Panc1 (cell line): ENCODE measurements at regions not wholly inside any gene's neighbourhood (a gene's known extent, or its start where the extent isn't known, plus 50 kb on each side); places are given as distances from the start of the nearest gene placed in this dataset.

Experiments
- ATAC-seq: fragments of 200-7000 bp; cut with Tn5 transposase; 2 replicates; pipeline ENCODE4 v1.9.1; 2020; ENCODE audit warnings: mild to moderate bottlenecking, moderate library complexity
- BruUV-seq: library from RNA; stranded (reverse); fragments of 400-500 nt; replicated peaks from 2 replicates; lab custom pipeline; 2021; lab: Mats Ljungman, UMichigan
- CTCF ChIA-PET: fragments of 300-600 bp; sonication (Branson Sonifier 250); formaldehyde crosslinking; loops from one replicate; lab custom pipeline; 2022; ENCODE audit warnings: antibody characterized with exemption; lab: Charles Lee
- POLR2A ChIA-PET: fragments of 300-600 bp; sonication (Branson Sonifier 250); formaldehyde crosslinking; loops from one replicate; lab custom pipeline; 2022; ENCODE audit warnings: antibody characterized with exemption; lab: Charles Lee
- DNase-seq: peaks from one replicate; pipeline ENCODE4 v3.0.0-alpha.2; 2010; ENCODE audit warnings: low read depth, low spot score
- H3K27ac ChIP-seq: 2 replicates; pipeline ENCODE4 v1.5.1; 2011; ENCODE audit warnings: mild to moderate bottlenecking, low read length, inconsistent platforms
- H3K27me3 ChIP-seq: fragments of 200-500 bp; sonication (Bioruptor generic); 2 replicates; pipeline ENCODE4 v1.6.0; 2014; ENCODE audit warnings: low read length, inconsistent platforms; ENCODE audit not compliant: control insufficient read depth, insufficient read depth
- H3K36me3 ChIP-seq: fragments of 200-500 bp; sonication (Bioruptor generic); 2 replicates; pipeline ENCODE4 v1.5.1; 2014; ENCODE audit warnings: inconsistent platforms, mild to moderate bottlenecking, low read length, moderate library complexity; ENCODE audit not compliant: control insufficient read depth, insufficient read depth
- H3K4me1 ChIP-seq: 2 replicates; pipeline ENCODE4 v1.5.1; 2011; ENCODE audit warnings: inconsistent platforms, mild to moderate bottlenecking, low read length, moderate library complexity; ENCODE audit not compliant: control insufficient read depth, insufficient read depth
- H3K4me3 ChIP-seq, 2 experiments: 2 replicates each; pipeline ENCODE4 v1.5.1; 2011 to 2012; ENCODE audit warnings: low read depth in 2 of 2, low read length in 2 of 2, mild to moderate bottlenecking in 2 of 2, inconsistent platforms in 1 of 2, moderate library complexity in 1 of 2
- H3K9me3 ChIP-seq: fragments of 200-500 bp; sonication (Bioruptor generic); 2 replicates; pipeline ENCODE4 v1.5.1; 2014; ENCODE audit warnings: low read depth, mild to moderate bottlenecking, inconsistent platforms, low read length, moderate library complexity; ENCODE audit not compliant: control insufficient read depth, insufficient read depth
- CTCF ChIP-seq: fragments of 450-650 bp; IDR thresholded peaks from 2 replicates; pipeline ENCODE4 v1.5.1; 2017; ENCODE audit warnings: mild to moderate bottlenecking
- POLR2AphosphoS5 ChIP-seq: IDR thresholded peaks from 2 replicates; pipeline ENCODE4 v1.6.1; 2012; ENCODE audit warnings: mild to moderate bottlenecking, low read depth, low read length, moderate library complexity
- REST ChIP-seq, 2 experiments: IDR thresholded peaks; 2 replicates each; pipeline ENCODE4 v1.6.1; 2011 to 2012; ENCODE audit warnings: low read depth in 2 of 2, control low read depth in 1 of 2, low read length in 1 of 2, mild to moderate bottlenecking in 1 of 2, moderate library complexity in 1 of 2; ENCODE audit not compliant: insufficient read depth in 1 of 2
- SIN3A ChIP-seq: IDR thresholded peaks from 2 replicates; pipeline ENCODE4 v1.6.1; 2012; ENCODE audit warnings: low read depth, mild to moderate bottlenecking, low read length, moderate library complexity, borderline replicate concordance; ENCODE audit not compliant: insufficient read depth
- TCF7L2 ChIP-seq: IDR thresholded peaks from 2 replicates; pipeline ENCODE4 v1.6.1; 2011; ENCODE audit warnings: mild to moderate bottlenecking, low read depth, low read length, inconsistent platforms
- in situ Hi-C: cut with HindIII; loops from 2 replicates; pipeline ENCODE4 v1.10.0; 2016; ENCODE audit warnings: low sequenced_read_pairs, low pct_unique_long_range_greater_than_20kb
- intact Hi-C: fragments of 100-400 bp; cut with micrococcal nuclease; formaldehyde crosslinking; loops from one replicate; pipeline ENCODE4 v1.10.0; 2022; ENCODE audit not compliant: unreplicated experiment

- H3K4me1 ChIP-seq: no peaks in the 10 kb centered on the region
- ATAC-seq: no peak
- intact Hi-C loops: no loop called here
Measured at GRCh38 chr1:115475901-115476300, 137.9 kb upstream of the NGF start.

GRCh38 chr1:115475252-115475651, 137.2 kb upstream of the NGF start:
- intact Hi-C loops (no loop called here), in situ Hi-C loops (no loop called here)
- ATAC-seq (no peak), DNase-seq (no peak)
- ChIA-PET POLR2A (no interaction called here), CTCF (no interaction called here)
- Histone ChIP-seq H3K4me1 (no peaks in the 10 kb centered on the region), H3K36me3 (no peaks in the 10 kb centered on the region), H3K27me3 (no peaks in the 10 kb centered on the region), H3K27ac (no peak overlapping the region), H3K4me3 (no peak overlapping the region), H3K9me3 (no peaks in the 10 kb centered on the region)
- BruUV-seq: no TSS peak
- TF ChIP-seq POLR2AphosphoS5: no peak
- TF ChIP-seq CTCF: no peak
- no peak for TF ChIP-seq SIN3A
- TF ChIP-seq TCF7L2: no peak
- no peak for TF ChIP-seq REST (IDR thresholded peaks at IDR 0.05; ENCODE audit: insufficient read depth in 1 of 2, low read depth in 2 of 2, low read length in 1 of 2)

More at GRCh38 chr1:115475901-115476300, 137.9 kb upstream of the NGF start:
- ChIA-PET CTCF (no interaction called here), POLR2A (no interaction called here)
- Histone ChIP-seq H3K27me3 (no peaks in the 10 kb centered on the region), H3K4me3 (no peak overlapping the region), H3K36me3 (no peaks in the 10 kb centered on the region), H3K27ac (no peak overlapping the region), H3K9me3 (no peaks in the 10 kb centered on the region)
- BruUV-seq: no TSS peak
- no peak for DNase-seq
- in situ Hi-C loops: no loop called here
- TF ChIP-seq TCF7L2: no peak
- TF ChIP-seq SIN3A: no peak
- no peak for TF ChIP-seq REST (IDR thresholded peaks at IDR 0.05; ENCODE audit: insufficient read depth in 1 of 2, low read depth in 2 of 2, low read length in 1 of 2)
- no peak for TF ChIP-seq CTCF
- TF ChIP-seq POLR2AphosphoS5: no peak
